ENCODE measurements at regions not wholly inside any gene's neighbourhood (a gene's known extent, or its start where the extent isn't known, plus 50 kb on each side); places are given as distances from the start of the nearest gene placed in this dataset.

GRCh38 chr12:45582986-45583659, 146.4 kb upstream of the ARID2 start:
- DNase-seq = no peak
- no peak overlapping the region for H3K4me2 ChIP-seq (ENCODE audit: low read depth, low read length)

GRCh38 chr12:45584336-45584735, 145.2 kb upstream of the ARID2 start:
- no peak overlapping the region for H3K4me3 ChIP-seq (ENCODE audit: low read length)
- H3K79me2 ChIP-seq (ENCODE audit: low read length) = no peaks in the 10 kb centered on the region

More at GRCh38 chr12:45582986-45583659, 146.4 kb upstream of the ARID2 start:
- H4K20me1 ChIP-seq (ENCODE audit: insufficient read depth, low read length) = no peaks in the 10 kb centered on the region
- no peak overlapping the region for H3K27ac ChIP-seq (ENCODE audit: low read length)
- H3F3A ChIP-seq (ENCODE audit: insufficient read depth, low read length) = no peaks in the 10 kb centered on the region
- H3K27me3 ChIP-seq (replicated peaks; ENCODE audit: insufficient read depth, low read length) = no peaks in the 10 kb centered on the region
- H3K36me3 ChIP-seq (replicated peaks; ENCODE audit: insufficient read depth, low read length) = no peaks in the 10 kb centered on the region
- no peaks in the 10 kb centered on the region for H3K9me2 ChIP-seq (replicated peaks; ENCODE audit: insufficient read depth, low read length)
- H3K4me3 ChIP-seq (ENCODE audit: low read length) = no peak overlapping the region
- no peak for TF ChIP-seq CTCF (IDR thresholded peaks at IDR 0.05; ENCODE audit: low read length)
- no peak for TF ChIP-seq EZH2 (optimal IDR thresholded peaks at IDR 0.05; ENCODE audit: low read depth, low read length)
- TF ChIP-seq EZH2phosphoT487 (IDR thresholded peaks at IDR 0.05; ENCODE audit: low read length) = no peak
- no peaks in the 10 kb centered on the region for H3K9me3 ChIP-seq (replicated peaks; ENCODE audit: insufficient read depth, low read length)
- no peaks in the 10 kb centered on the region for H3K79me2 ChIP-seq (ENCODE audit: low read length)
- H2AFZ ChIP-seq (ENCODE audit: low read length) = no peak overlapping the region
- H3K4me1 ChIP-seq (ENCODE audit: low read length) = no peaks in the 10 kb centered on the region
- no peak overlapping the region for H3K9ac ChIP-seq (ENCODE audit: low read length)

GRCh38 chr12:45585522-45586230, 143.8 kb upstream of the ARID2 start:
- TF ChIP-seq CTCF (IDR thresholded peaks at IDR 0.05; ENCODE audit: low read length) = no peak
- no peak for TF ChIP-seq EZH2 (optimal IDR thresholded peaks at IDR 0.05; ENCODE audit: low read depth, low read length)
- no peak for TF ChIP-seq EZH2phosphoT487 (IDR thresholded peaks at IDR 0.05; ENCODE audit: low read length)
- DNase-seq = no peak

More at GRCh38 chr12:45584336-45584735, 145.2 kb upstream of the ARID2 start:
- H3K9ac ChIP-seq (ENCODE audit: low read length) = no peak overlapping the region
- no peak overlapping the region for H2AFZ ChIP-seq (ENCODE audit: low read length)
- H3K4me2 ChIP-seq (ENCODE audit: low read depth, low read length) = no peak overlapping the region
- H3K27me3 ChIP-seq (replicated peaks; ENCODE audit: insufficient read depth, low read length) = no peaks in the 10 kb centered on the region
- no peaks in the 10 kb centered on the region for H3K4me1 ChIP-seq (ENCODE audit: low read length)
- TF ChIP-seq CTCF (IDR thresholded peaks at IDR 0.05; ENCODE audit: low read length) = no peak
- no peaks in the 10 kb centered on the region for H4K20me1 ChIP-seq (ENCODE audit: insufficient read depth, low read length)
- no peaks in the 10 kb centered on the region for H3K9me3 ChIP-seq (replicated peaks; ENCODE audit: insufficient read depth, low read length)
- H3K36me3 ChIP-seq (replicated peaks; ENCODE audit: insufficient read depth, low read length) = no peaks in the 10 kb centered on the region
- no peak overlapping the region for H3K27ac ChIP-seq (ENCODE audit: low read length)
- H3F3A ChIP-seq (ENCODE audit: insufficient read depth, low read length) = no peaks in the 10 kb centered on the region
- no peak for DNase-seq
- H3K9me2 ChIP-seq (replicated peaks; ENCODE audit: insufficient read depth, low read length) = no peaks in the 10 kb centered on the region

More at GRCh38 chr12:45585522-45586230, 143.8 kb upstream of the ARID2 start:
- H3F3A ChIP-seq (ENCODE audit: insufficient read depth, low read length) = no peaks in the 10 kb centered on the region
- H3K27me3 ChIP-seq (replicated peaks; ENCODE audit: insufficient read depth, low read length) = no peaks in the 10 kb centered on the region
- no peak overlapping the region for H2AFZ ChIP-seq (ENCODE audit: low read length)
- no peaks in the 10 kb centered on the region for H3K9me3 ChIP-seq (replicated peaks; ENCODE audit: insufficient read depth, low read length)
- no peaks in the 10 kb centered on the region for H3K9me2 ChIP-seq (replicated peaks; ENCODE audit: insufficient read depth, low read length)
- H3K4me2 ChIP-seq (ENCODE audit: low read depth, low read length) = no peak overlapping the region
- H4K20me1 ChIP-seq (ENCODE audit: insufficient read depth, low read length) = no peaks in the 10 kb centered on the region
- no peak overlapping the region for H3K27ac ChIP-seq (ENCODE audit: low read length)
- no peak overlapping the region for H3K9ac ChIP-seq (ENCODE audit: low read length)
- H3K4me1 ChIP-seq (ENCODE audit: low read length) = no peaks in the 10 kb centered on the region
- no peaks in the 10 kb centered on the region for H3K79me2 ChIP-seq (ENCODE audit: low read length)
- H3K4me3 ChIP-seq (ENCODE audit: low read length) = no peak overlapping the region
- H3K36me3 ChIP-seq (replicated peaks; ENCODE audit: insufficient read depth, low read length) = no peaks in the 10 kb centered on the region

All from MM.1S (cell line).